K562 (cell line): ENCODE measurements at regions not wholly inside any gene's neighbourhood (a gene's known extent, or its start where the extent isn't known, plus 50 kb on each side); places are given as distances from the start of the nearest gene placed in this dataset.

Experiments used
- BCL6 ChIP-seq: fragments of 250-450 bp; sonication (Bioruptor Pico); IDR thresholded peaks from 2 replicates; pipeline ENCODE4 v1.4.0; 2020
- CHD1 ChIP-seq: fragments of 200-600 bp; sonication (generic); IDR thresholded peaks from one replicate; pipeline ENCODE4 v1.6.1; 2012; ENCODE audit warnings: mild to moderate bottlenecking, moderate library complexity, low read length, inconsistent platforms
- EZH2 ChIP-seq: IDR thresholded peaks from 2 replicates; pipeline ENCODE4 v1.6.1; 2012; ENCODE audit warnings: low read depth, mild to moderate bottlenecking, inconsistent platforms, low read length, borderline replicate concordance
- MTF1 ChIP-seq: fragments of 250-450 bp; sonication (Bioruptor Pico); IDR thresholded peaks from 2 replicates; pipeline ENCODE4 v1.9.0; 2021; ENCODE audit warnings: moderate library complexity, mild to moderate bottlenecking, inconsistent platforms, borderline replicate concordance
- POLR2A ChIP-seq: fragments of 450-650 bp; conservative IDR thresholded peaks from 2 replicates; pipeline ENCODE4 v1.6.1; 2016

DNA sequence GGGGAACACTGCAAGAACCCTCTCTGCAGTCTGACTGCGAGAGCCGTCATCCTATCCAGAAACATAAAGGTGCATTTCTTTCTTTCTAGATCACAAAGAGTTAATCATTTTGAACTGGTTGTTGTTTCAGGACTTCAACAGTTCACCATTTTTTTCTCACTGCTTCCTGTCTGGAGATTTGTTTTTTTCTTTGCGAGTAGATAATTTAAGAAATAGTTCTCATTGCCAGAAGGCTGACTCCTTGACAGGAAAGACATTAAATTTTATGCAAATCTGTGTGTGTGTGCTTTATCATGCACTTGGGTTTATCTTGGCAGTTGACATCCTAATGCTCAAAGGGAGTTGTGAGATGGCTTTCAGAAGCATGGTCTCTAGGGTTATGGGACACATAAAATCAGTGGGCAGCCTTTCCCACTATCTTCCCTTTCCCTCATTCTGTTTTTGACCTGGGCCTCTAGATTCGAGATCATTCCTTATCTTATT is 123.5 kb upstream of the TBL1XR1 start:
- no peak for TF ChIP-seq BCL6
- TF ChIP-seq POLR2A, result no peak
- TF ChIP-seq CHD1, result no peak
- no peak for TF ChIP-seq EZH2
- no peak for TF ChIP-seq MTF1 (CRISPR knock-in tag)
